ENCODE measurements at regions not wholly inside any gene's neighbourhood (a gene's known extent, or its start where the extent isn't known, plus 50 kb on each side); places are given as distances from the start of the nearest gene placed in this dataset.

GRCh38 chrX:39425124-39425806, 624.0 kb downstream of the MID1IP1 start:
- no peaks in the 10 kb centered on the region for H3K36me3 Mint-ChIP-seq (ENCODE audit: insufficient read depth in 1 of 3, low read depth in 3 of 3)
- Histone ChIP-seq H2BK5ac (ENCODE audit: insufficient read length, low read length) (no peak overlapping the region), H2BK120ac (ENCODE audit: low read depth, low read length, poor library complexity, severe bottlenecking) (no peak overlapping the region), H3K14ac (ENCODE audit: insufficient read depth, low read length) (no peak overlapping the region), H2BK20ac (ENCODE audit: low read depth, low read length, poor library complexity, severe bottlenecking) (no peak overlapping the region), H3K27me3 (ENCODE audit: insufficient read depth, low read length) (no peaks in the 10 kb centered on the region), H3K56ac (ENCODE audit: insufficient read length, low read depth, low read length) (no peak overlapping the region), H3K18ac (ENCODE audit: insufficient read length, low read depth, low read length) (no peak overlapping the region), H3K4me2 (ENCODE audit: insufficient read depth, insufficient read length, low read length) (no peak overlapping the region), H3K9me3 (ENCODE audit: control insufficient read depth, low read depth, low read length) (no peaks in the 10 kb centered on the region), H4K5ac (ENCODE audit: insufficient read length, low read depth, low read length) (no peak overlapping the region), H2BK15ac (ENCODE audit: low read depth, low read length) (no peak overlapping the region), H3K4ac (ENCODE audit: low read depth, low read length) (no peak overlapping the region), H4K8ac (replicated peaks; ENCODE audit: insufficient read length, low read depth, low read length) (no peak overlapping the region), H3K23ac (ENCODE audit: insufficient read length, low read depth, low read length) (no peak overlapping the region), H2BK12ac (ENCODE audit: insufficient read length, low read depth, low read length) (no peak overlapping the region), H4K91ac (ENCODE audit: insufficient read length, low read depth, low read length) (no peak overlapping the region), H3K79me1 (ENCODE audit: insufficient read depth, low read depth, low read length, poor library complexity, severe bottlenecking) (no peaks in the 10 kb centered on the region), H3K27ac (ENCODE audit: insufficient read length, low read depth, low read length) (no peak overlapping the region), H2AK5ac (ENCODE audit: insufficient read length, low read length) (no peak overlapping the region), H3K9ac (ENCODE audit: extremely low read depth, insufficient read length, low read length) (no peak overlapping the region), H3K23me2 (ENCODE audit: insufficient read length, low read depth, low read length, poor library complexity, severe bottlenecking) (no peaks in the 10 kb centered on the region), H2AFZ (ENCODE audit: low read length) (no peak overlapping the region), H3T11ph (ENCODE audit: low read length) (no peak overlapping the region), H4K20me1 (ENCODE audit: control insufficient read depth, insufficient read depth, insufficient read length) (no peaks in the 10 kb centered on the region), H3K4me1 (ENCODE audit: insufficient read depth, low read length) (no peaks in the 10 kb centered on the region), H3K79me2 (ENCODE audit: insufficient read depth, low read length) (no peaks in the 10 kb centered on the region)
- peaks cover 2% of the 10 kb centered on the region; the same call in 1 of the 2 replicates for H3K27me3 Mint-ChIP-seq (ENCODE audit: low read depth)
- H3K27ac Mint-ChIP-seq, result no peak overlapping the region
- H3K9me3 Mint-ChIP-seq, result peaks cover 68 to 74% of the 10 kb centered on the region in 2 experiments
- no CpG with 5 or more reads among the region's 2 CpGs for WGBS (ENCODE audit: extremely low coverage, insufficient read length, low lambda C conversion rate)
- H3K4me1 Mint-ChIP-seq, result peaks cover 0 to 3% of the 10 kb centered on the region in 2 experiments; a peak in 1 of 4 replicates
- TF ChIP-seq CTCF (conservative IDR thresholded peaks at IDR 0.05), result no peak
- DNase-seq, result no peak
- H3K4me3 Mint-ChIP-seq, result no peak overlapping the region

Measured in H9 (cell line).